Naive thymus-derived CD4-positive, alpha-beta T cell (primary cell): ENCODE measurements at regions not wholly inside any gene's neighbourhood (a gene's known extent, or its start where the extent isn't known, plus 50 kb on each side); places are given as distances from the start of the nearest gene placed in this dataset.

Experiments used
- ATAC-seq: fragments of 150-1000 bp; cut with Tn5 transposase; 2 replicates; pipeline ENCODE4 v1.10.0; 2021; ENCODE audit warnings: mild to moderate bottlenecking, moderate library complexity
- CTCF ChIA-PET: fragments of 350-600 bp; sonication (Branson Sonifier 250); formaldehyde crosslinking; loops from one replicate; lab custom pipeline; 2021; ENCODE audit warnings: antibody characterized with exemption; lab: Charles Lee
- POLR2A ChIA-PET: fragments of 350-600 bp; sonication (Branson Sonifier 250); formaldehyde crosslinking; loops from one replicate; lab custom pipeline; 2021; ENCODE audit warnings: antibody characterized with exemption, inconsistent platforms; lab: Charles Lee
- DNase-seq, 9 donors: peaks; one replicate each; pipeline versions ENCODE4 v3.0.0 to v3.0.0-alpha.2; 2020 to 2022; ENCODE audit warnings: mixed read lengths in 1 of 9
- H3K27ac ChIP-seq: one replicate; pipeline ENCODE4 v1.7.0; 2013; ENCODE audit warnings: mild to moderate bottlenecking, low read depth, low read length, moderate library complexity
- H3K27me3 ChIP-seq, 2 donors: one replicate each; pipeline ENCODE4 v1.7.0; 2013; ENCODE audit warnings: low read length in 2 of 2, mild to moderate bottlenecking in 2 of 2, moderate library complexity in 2 of 2; ENCODE audit not compliant: control insufficient read depth in 2 of 2, insufficient read depth in 2 of 2
- H3K36me3 ChIP-seq, 3 experiments: 1 replicate in 2 of 3; 2 replicates in 1 of 3; pipeline ENCODE4 v1.7.0; 2013; ENCODE audit warnings: low read length in 3 of 3, mild to moderate bottlenecking in 3 of 3, moderate library complexity in 1 of 3; ENCODE audit not compliant: insufficient read depth in 3 of 3, control insufficient read depth in 2 of 3
- H3K4me1 ChIP-seq, 2 donors: one replicate each; pipeline ENCODE4 v1.7.0; 2013; ENCODE audit warnings: low read length in 2 of 2, mild to moderate bottlenecking in 2 of 2, moderate library complexity in 1 of 2; ENCODE audit not compliant: control insufficient read depth in 2 of 2, insufficient read depth in 2 of 2
- H3K4me3 ChIP-seq: 2 replicates; pipeline ENCODE4 v1.7.0; 2013; ENCODE audit warnings: mild to moderate bottlenecking, low read length
- H3K9me3 ChIP-seq, 3 experiments: 1 replicate in 2 of 3; 2 replicates in 1 of 3; pipeline ENCODE4 v1.7.0; 2013; ENCODE audit warnings: low read length in 3 of 3; ENCODE audit not compliant: control insufficient read depth in 2 of 3
- H3K27ac Mint-ChIP-seq, 9 donors: one replicate each; pipeline ENCODE4 v1.8.0; 2020 to 2022; ENCODE audit warnings: mixed read lengths in 9 of 9, mild to moderate bottlenecking in 8 of 9, moderate library complexity in 5 of 9, inconsistent platforms in 2 of 9
- H3K27me3 Mint-ChIP-seq, 5 donors: one replicate each; pipeline ENCODE4 v1.8.0; 2021 to 2022; ENCODE audit warnings: mixed read lengths in 5 of 5, mild to moderate bottlenecking in 1 of 5
- H3K36me3 Mint-ChIP-seq, 5 donors: one replicate each; pipeline ENCODE4 v1.8.0; 2020 to 2022; ENCODE audit warnings: mixed read lengths in 5 of 5, mild to moderate bottlenecking in 3 of 5, inconsistent platforms in 1 of 5
- H3K4me1 Mint-ChIP-seq, 7 donors: one replicate each; pipeline ENCODE4 v1.8.0; 2020 to 2022; ENCODE audit warnings: mixed read lengths in 7 of 7, mild to moderate bottlenecking in 3 of 7, inconsistent platforms in 1 of 7
- H3K4me3 Mint-ChIP-seq, 10 donors: one replicate each; pipeline ENCODE4 v1.8.0; 2020 to 2022; ENCODE audit warnings: mild to moderate bottlenecking in 10 of 10, mixed read lengths in 10 of 10, moderate library complexity in 6 of 10, inconsistent platforms in 2 of 10
- H3K9me3 Mint-ChIP-seq, 11 donors: one replicate each; pipeline ENCODE4 v1.8.0; 2020 to 2022; ENCODE audit warnings: mixed read lengths in 11 of 11, mild to moderate bottlenecking in 4 of 11, inconsistent platforms in 1 of 11, moderate library complexity in 1 of 11
- intact Hi-C, 2 donors: fragments of 100-400 bp; cut with micrococcal nuclease; formaldehyde crosslinking; loops; one replicate each; pipeline ENCODE4 v1.15.1; 2023

DNA sequence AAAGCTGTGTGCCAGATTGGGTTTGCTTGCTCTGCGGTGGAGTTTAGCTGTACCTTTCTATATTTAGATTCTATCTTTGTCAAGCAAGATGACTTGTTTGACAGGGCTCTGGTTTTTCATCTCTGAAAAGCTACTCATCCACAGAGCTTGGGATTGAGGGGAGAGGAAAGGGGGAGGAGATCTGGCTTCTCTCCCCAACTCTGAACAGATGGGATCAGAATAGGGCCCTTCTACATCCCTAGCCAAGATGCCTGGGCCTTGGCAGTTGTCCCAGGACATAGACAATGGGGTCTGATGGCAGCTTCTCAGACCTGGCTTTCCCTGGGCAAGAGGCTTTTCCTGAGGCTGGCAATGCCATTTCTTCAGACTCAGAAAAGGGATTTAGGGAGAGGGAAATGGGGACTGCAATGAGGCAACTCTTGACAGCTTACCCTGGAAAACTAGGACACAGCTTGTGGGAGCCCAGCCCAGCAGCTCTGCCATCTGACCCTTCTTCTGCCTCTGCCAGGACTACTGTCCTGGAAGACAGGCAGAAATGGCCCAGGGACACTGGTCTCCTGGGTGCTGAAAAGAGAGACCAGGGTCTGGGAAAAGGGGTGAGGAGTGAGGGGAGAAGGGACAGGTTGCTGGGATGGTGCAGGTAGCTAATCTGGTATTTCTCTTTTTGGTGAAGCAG is 50.2 kb upstream of the ASTN2 start:
- Mint-ChIP-seq H3K36me3 (no peaks in the 10 kb centered on the region), H3K27ac (no peak overlapping the region), H3K9me3 (peaks cover 0 to 6% (median 0%) of the 10 kb centered on the region in 11 donors), H3K4me1 (no peaks in the 10 kb centered on the region), H3K4me3 (no peak overlapping the region), H3K27me3 (peaks cover 0 to 7% (median 0%) of the 10 kb centered on the region in 5 donors)
- H3K4me1 ChIP-seq, result no peaks in the 10 kb centered on the region
- no peaks in the 10 kb centered on the region for H3K27me3 ChIP-seq
- intact Hi-C loops, result no loop called here
- no peak overlapping the region for H3K4me3 ChIP-seq
- H3K27ac ChIP-seq, result no peak overlapping the region
- DNase-seq (no peak), ATAC-seq (no peak)
- ChIA-PET CTCF (no interaction called here), POLR2A (no interaction called here)
- no peaks in the 10 kb centered on the region for H3K9me3 ChIP-seq
- H3K36me3 ChIP-seq, result no peaks in the 10 kb centered on the region
